ENCODE measurements at regions not wholly inside any gene's neighbourhood (a gene's known extent, or its start where the extent isn't known, plus 50 kb on each side); places are given as distances from the start of the nearest gene placed in this dataset.

- WGBS, 2 experiments (ENCODE audit: extremely low coverage in 2 of 2, insufficient read length in 1 of 2): no CpG with 5 or more reads among the region's 3 CpGs
- no peak overlapping the region for H3K14ac ChIP-seq (replicated peaks; ENCODE audit: low read depth, low read length)
- H4K20me1 ChIP-seq (ENCODE audit: insufficient read depth, low read length): no peaks in the 10 kb centered on the region
- in situ Hi-C loops (cut with MboI; ENCODE audit: low sequenced_read_pairs): no loop called here
- no peaks in the 10 kb centered on the region for H3K79me1 ChIP-seq (ENCODE audit: low read depth in 1 of 2, low read length in 2 of 2)
- no peak overlapping the region for H3K23ac ChIP-seq (ENCODE audit: low read depth, low read length)
- no peak overlapping the region for H3K9ac ChIP-seq (ENCODE audit: low read depth, low read length)
- no peaks in the 10 kb centered on the region for H3K4me1 ChIP-seq (ENCODE audit: control insufficient read depth, insufficient read depth, low read length)
- dilution Hi-C loops (cut with HindIII; ENCODE audit: low sequenced_read_pairs, unreplicated experiment): no loop called here
- intact Hi-C loops (cut with micrococcal nuclease): no loop called here
- CTCF ChIA-PET: no interaction called here
- no peak overlapping the region for H2BK15ac ChIP-seq (ENCODE audit: low read depth, low read length)
- no peak for DNase-seq
- H3K56ac ChIP-seq (ENCODE audit: extremely low read depth, insufficient read depth, low read length): no peak overlapping the region
- H3K27me3 ChIP-seq (ENCODE audit: control insufficient read depth, insufficient read depth, low read length): no peaks in the 10 kb centered on the region
- no peak overlapping the region for H4K91ac ChIP-seq (ENCODE audit: insufficient read depth, low read depth, low read length)
- POLR2A ChIA-PET (ENCODE audit: unreplicated experiment): no interaction called here
- ATAC-seq (ENCODE audit: low read depth): no peak
- H2AFZ ChIP-seq (replicated peaks; ENCODE audit: low read length, poor library complexity): no peak overlapping the region
- no peaks in the 10 kb centered on the region for H3K9me1 ChIP-seq (ENCODE audit: insufficient read depth, low read length)
- no peak overlapping the region for H2AK5ac ChIP-seq (ENCODE audit: low read depth, low read length)
- no peak overlapping the region for H2BK5ac ChIP-seq (ENCODE audit: low read depth, low read length, poor library complexity, severe bottlenecking)
- no peak overlapping the region for H3K4ac ChIP-seq (ENCODE audit: low read depth, low read length)
- TF ChIP-seq, protein P1, sequence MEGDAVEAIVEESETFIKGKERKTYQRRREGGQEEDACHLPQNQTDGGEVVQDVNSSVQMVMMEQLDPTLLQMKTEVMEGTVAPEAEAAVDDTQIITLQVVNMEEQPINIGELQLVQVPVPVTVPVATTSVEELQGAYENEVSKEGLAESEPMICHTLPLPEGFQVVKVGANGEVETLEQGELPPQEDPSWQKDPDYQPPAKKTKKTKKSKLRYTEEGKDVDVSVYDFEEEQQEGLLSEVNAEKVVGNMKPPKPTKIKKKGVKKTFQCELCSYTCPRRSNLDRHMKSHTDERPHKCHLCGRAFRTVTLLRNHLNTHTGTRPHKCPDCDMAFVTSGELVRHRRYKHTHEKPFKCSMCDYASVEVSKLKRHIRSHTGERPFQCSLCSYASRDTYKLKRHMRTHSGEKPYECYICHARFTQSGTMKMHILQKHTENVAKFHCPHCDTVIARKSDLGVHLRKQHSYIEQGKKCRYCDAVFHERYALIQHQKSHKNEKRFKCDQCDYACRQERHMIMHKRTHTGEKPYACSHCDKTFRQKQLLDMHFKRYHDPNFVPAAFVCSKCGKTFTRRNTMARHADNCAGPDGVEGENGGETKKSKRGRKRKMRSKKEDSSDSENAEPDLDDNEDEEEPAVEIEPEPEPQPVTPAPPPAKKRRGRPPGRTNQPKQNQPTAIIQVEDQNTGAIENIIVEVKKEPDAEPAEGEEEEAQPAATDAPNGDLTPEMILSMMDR (conservative IDR thresholded peaks at IDR 0.05; ENCODE audit: low read depth, low read length): no peak
- TF ChIP-seq MAZ (IDR thresholded peaks at IDR 0.05; ENCODE audit: borderline replicate concordance, low read depth, low read length) (no peak), MXI1 (IDR thresholded peaks at IDR 0.05; ENCODE audit: borderline replicate concordance, low read depth, low read length) (no peak), RAD21 (IDR thresholded peaks at IDR 0.05; ENCODE audit: low read length) (no peak), MAFK (IDR thresholded peaks at IDR 0.05; ENCODE audit: low read depth, low read length) (no peak), CHD1 (IDR thresholded peaks at IDR 0.05; ENCODE audit: low read depth, low read length) (no peak), NFE2L2 (IDR thresholded peaks at IDR 0.05; ENCODE audit: low read depth, low read length) (no peak), SMC3 (IDR thresholded peaks at IDR 0.05; ENCODE audit: low read depth, low read length) (no peak)
- no peaks in the 10 kb centered on the region for H3K36me3 ChIP-seq (ENCODE audit: control insufficient read depth, insufficient read depth, low read length)
- no peak overlapping the region for H4K8ac ChIP-seq (ENCODE audit: low read depth in 2 of 2, low read length in 2 of 2)
- no peak overlapping the region for H3K27ac ChIP-seq (ENCODE audit: insufficient read depth, low read length)
- no peak overlapping the region for H2BK120ac ChIP-seq (ENCODE audit: low read depth, low read length)
- no peaks in the 10 kb centered on the region for H3K9me3 ChIP-seq (ENCODE audit: control insufficient read depth, insufficient read depth, low read length)
- H3K4me3 ChIP-seq (ENCODE audit: insufficient read depth, low read depth, low read length): no peak overlapping the region
- H4K5ac ChIP-seq (ENCODE audit: low read depth, low read length): no peak overlapping the region
- no TSS peak for BruUV-seq (replicated peaks)
- no peak overlapping the region for H2BK20ac ChIP-seq (ENCODE audit: low read depth, low read length)
- H3K4me2 ChIP-seq (ENCODE audit: low read depth, low read length): no peak overlapping the region
- no peak overlapping the region for H2AK9ac ChIP-seq (replicated peaks; ENCODE audit: low read depth, low read length, poor library complexity)
- no peak overlapping the region for H3K18ac ChIP-seq (ENCODE audit: low read depth, low read length)
These were observed 131.3 kb downstream of the MACIR start for GRCh38 chr5:103389846-103390245.
